PC-9 (cell line): ENCODE measurements at regions not wholly inside any gene's neighbourhood (a gene's known extent, or its start where the extent isn't known, plus 50 kb on each side); places are given as distances from the start of the nearest gene placed in this dataset.

Experiments used
- CTCF ChIP-seq: fragments of 200-600 bp; sonication (generic); conservative IDR thresholded peaks from 2 replicates; pipeline ENCODE4 v1.6.1; 2017; ENCODE audit warnings: mixed run types, antibody characterized with exemption, mild to moderate bottlenecking, moderate library complexity
- EZH2 ChIP-seq: fragments of 200-600 bp; sonication (generic); IDR thresholded peaks from 2 replicates; pipeline ENCODE4 v1.8.0; 2017; ENCODE audit warnings: antibody characterized with exemption, low read depth

GRCh38 chr18:51559902-51560287 is 362.4 kb upstream of the MEX3C start:
- TF ChIP-seq CTCF (no peak), EZH2 (no peak)
